Hypothalamus (tissue), 51 donors: ENCODE measurements at regions not wholly inside any gene's neighbourhood (a gene's known extent, or its start where the extent isn't known, plus 50 kb on each side); places are given as distances from the start of the nearest gene placed in this dataset.

Experiments used
- DNase-seq, 51 donors: peaks; one replicate each; lab custom pipeline; 2025; lab: John Stamatoyannopoulos, UW

DNA sequence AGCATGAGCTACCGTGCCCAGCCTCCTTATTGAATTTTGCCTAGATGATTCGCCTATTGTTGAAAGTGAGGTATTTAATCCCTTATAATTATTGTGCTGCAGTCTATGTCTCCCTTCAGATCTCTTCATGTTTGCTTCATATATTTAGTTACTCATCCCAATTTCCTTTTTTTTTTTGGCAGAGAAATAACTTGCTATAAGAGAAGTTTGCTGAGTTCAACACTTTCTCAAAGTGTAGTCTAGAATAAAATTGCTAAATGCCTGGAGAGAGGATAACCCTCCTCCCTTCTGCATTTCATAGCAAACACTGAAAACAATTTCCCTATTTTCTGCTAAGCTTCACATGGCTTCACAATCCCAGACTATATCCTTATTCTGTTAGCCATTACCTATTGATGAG lies 136.6 kb upstream of the CD180 start:
- no peak for DNase-seq

DNA sequence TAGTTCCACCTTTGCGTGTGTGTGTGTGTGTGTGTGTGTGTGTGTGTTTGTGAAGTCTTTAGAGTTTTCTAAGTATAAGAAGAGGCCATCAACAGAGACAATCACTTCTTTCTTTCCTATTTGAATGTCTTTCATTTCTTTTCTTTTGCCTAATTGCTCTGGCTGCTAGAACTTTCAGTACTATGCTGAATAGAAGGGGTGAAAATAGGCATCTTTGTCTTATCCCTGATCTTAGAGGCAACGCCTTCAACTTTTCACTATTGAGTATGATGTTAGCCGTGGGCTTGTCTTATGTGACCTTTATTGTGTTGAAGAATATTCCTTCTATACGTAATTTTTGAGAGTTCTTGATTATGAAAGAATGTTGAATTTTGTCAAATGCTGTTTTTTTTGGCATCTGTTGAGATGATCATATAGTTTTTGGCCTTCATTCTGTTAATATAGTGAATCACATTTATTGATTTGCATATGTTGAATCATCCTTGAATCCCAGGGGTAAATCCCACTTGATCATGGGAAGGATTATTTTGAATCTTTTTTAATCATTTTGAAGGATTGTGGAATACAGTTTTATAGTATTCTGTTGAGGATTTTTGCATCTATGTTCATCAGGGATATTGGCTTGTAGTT lies 134.8 kb upstream of the CD180 start:
- no peak for DNase-seq

DNA sequence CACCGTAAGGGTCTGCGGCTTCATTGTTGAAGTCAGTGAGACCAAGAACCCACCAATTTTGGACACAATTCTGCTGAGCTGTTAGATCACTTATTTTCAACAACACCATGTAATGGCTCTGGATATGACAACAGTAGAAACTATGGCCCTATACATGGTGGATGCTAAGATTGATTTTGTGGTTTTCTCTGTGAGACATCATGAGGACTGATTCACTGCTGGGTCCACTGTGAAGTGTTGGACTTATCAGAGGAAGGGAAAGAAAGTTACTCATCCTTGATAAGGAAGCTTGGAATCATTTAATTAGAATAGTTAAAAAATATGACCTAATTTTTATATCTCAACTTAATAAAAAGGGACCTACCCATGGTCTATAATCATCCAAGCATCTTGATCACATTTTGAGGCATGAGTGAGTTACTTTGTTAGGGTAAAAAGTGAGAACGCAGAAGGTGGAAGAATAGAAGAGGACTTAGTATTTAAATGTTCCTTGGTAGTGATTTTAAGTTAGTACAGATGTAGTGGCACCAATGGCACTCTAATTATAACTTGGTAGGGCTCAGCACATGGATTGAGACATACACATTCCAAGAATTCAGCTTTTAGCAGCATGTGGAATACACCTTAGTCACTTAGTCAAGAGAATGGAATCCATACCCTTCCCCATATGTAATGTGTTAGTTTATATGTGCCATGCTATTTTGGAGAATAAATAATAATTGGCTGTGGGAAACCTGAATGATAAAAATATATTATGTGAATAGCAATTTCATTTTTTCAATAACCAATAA lies 123.5 kb upstream of the CD180 start:
- DNase-seq = no peak

DNA sequence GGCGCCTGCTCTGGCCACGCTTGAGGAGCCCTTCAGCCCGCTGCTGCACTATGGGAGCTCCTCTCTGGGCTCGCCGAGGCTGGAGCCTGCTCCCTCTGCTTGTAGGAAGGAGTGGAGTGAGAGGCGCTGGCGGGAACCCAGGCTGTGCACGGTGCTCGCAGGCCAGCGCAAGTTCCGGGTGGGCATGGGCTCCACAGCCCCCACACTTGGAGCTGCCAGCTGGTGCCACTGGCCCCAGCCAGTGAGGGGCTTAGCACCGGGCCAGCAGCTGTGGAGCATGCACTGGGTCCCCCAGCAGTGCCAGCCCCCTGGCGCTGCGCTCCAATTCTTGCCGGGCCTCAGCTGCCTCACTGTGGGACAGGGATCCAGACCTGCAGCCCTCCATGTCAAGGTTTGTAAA lies 122.1 kb upstream of the CD180 start:
- DNase-seq = no peak

DNA sequence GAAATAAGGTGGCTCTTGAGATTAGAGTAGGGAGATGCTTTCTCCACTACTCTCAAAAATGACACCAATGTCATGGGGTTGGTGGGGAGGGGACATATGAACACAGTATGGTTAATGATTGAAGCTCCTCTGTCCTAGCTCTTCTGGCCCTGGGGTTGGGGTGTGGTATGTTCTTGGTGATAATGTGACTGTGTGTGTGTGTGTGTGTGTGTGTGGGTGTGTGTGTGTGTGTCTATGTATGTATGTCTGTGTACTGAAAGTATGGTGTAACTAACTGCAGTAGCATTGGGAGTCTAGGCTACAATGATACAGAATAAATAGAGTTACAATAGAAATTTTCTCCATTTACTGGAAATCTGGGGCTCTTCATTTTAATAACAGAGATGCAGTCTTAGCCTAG lies 121.0 kb upstream of the CD180 start:
- DNase-seq = no peak

DNA sequence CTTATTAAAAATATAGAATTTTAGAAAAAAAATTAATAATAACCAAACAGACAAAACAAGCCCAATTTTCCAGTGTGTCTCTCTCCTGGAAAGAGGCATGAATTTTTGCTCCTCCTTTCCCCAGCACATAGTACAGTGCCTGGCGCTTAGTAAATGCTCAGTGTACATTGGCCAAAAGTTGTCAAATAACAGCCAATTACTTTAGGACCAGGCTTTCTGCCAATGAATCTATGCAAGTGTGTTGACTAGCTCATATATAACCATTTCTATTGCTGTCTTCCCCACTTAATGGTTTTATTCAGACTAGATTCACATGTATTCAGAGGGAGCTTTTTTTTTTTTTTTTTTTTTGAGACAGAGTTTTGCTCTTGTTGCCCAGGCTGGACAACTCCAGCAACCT lies 120.1 kb upstream of the CD180 start:
- no peak for DNase-seq

DNA sequence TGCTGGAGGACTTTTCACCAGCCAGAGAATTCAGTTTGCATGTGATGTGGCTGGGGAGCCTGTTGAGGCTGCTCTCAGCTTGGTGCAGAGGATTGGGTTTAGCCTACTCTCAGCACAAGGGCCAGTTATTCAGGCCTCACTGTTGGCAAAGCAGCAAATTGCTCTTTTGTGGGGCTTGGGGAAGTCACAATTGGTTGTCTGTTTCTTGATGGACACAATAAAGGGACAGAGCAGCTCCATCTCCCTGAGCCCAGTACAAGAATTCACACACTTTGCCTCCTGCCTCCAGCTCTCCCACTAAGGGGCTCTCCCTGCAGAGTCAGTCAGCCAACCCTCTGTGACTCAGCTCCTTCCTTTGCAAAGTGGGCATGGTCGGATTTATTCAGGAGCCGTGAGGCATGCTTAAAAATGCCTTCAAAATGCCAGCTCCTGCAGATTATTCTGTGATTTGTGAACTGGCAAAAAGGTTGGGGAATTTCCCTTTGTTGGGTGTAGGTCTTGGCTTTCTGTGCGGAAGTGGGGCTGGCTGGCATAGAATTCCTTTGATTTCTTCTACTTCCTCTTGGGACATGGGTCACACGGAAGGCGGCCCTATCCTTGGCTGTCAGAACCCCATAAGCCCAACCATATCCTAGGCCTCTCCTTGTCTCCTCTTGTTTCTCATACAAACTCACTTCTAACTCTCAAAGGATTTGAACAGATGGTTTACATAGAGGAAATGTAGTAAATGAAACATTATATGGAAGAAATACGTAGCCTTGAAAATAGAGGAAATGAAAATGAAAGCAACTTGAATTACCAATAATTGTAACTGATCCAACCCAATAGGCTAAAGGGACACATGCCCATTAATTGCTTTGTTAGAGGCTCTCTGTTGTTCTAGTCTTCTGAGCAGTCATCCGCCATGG lies 118.7 kb upstream of the CD180 start:
- DNase-seq = peak in 48 of 51 donors; percentile 3 to 98 (median 76)

DNA sequence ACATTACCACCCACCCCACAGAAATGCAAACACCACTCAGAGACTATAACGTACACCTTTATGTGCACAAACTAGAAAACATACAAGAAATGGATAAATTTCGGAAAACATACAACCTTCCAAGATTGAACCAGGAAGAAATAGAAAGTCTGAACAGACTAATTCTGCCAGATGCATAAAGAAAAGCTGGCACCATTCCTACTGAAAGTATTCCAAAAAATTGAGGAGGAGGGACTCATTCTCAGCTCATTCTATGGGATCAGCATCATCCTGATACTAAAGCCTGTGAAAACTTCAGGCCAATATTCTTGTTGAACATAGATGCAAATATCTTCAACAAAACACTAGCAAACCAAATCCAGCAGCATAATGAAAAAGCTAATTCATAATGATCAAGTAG lies 115.1 kb upstream of the CD180 start:
- no peak for DNase-seq

DNA sequence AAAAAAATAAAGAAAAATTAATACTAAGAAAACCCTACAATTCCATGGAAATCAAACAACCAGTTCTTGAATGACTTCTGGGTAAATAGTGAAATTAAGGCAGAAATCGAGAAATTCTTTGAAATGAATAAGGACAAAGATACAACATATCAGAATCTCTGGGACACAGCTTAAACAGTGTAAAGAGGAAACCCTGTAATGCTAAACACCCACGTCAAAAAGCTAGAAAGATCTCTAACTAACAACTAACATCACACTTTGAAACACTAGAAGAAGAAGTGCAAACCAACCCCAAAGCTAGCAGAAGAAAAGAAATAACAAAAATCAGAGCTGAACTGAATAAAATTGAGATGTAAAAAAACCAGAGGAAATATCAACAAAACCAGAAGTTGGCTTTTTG lies 114.6 kb upstream of the CD180 start:
- no peak for DNase-seq

DNA sequence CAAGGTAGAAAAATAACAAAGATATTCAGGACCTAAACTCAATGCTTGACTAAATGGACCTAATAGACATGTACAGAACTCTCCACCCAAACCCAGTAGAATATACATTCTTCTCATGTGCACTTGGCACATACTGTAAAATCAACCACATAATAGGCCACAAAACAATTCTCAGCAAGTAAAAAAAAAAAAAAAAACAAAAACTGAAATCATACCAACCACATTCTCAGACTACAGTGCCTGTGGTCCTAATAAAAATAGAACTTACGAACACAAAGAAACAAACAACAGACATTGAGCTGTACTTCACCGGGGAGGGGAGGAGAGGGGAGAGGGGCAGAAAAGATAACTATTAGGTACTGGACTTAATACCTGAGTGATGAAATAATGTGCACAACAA lies 114.1 kb upstream of the CD180 start:
- DNase-seq = no peak

DNA sequence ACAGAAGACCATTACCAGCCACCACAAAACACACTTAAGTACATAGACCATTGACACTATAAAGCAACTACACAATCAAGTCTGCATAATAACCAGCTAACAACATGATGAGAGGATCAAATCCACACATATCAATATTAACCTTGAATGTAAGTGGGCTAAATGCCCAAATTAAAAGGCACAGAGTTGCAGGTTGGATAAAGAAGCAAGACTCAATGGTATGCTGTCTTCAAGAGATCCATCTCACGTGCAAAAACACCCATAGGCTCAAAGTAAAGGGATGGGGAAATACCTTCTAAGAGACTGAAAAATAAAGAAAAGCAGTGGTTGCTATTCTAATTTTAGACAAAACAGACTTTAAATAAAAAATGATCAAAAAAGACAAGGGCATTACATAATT lies 113.6 kb upstream of the CD180 start:
- DNase-seq = no peak

DNA sequence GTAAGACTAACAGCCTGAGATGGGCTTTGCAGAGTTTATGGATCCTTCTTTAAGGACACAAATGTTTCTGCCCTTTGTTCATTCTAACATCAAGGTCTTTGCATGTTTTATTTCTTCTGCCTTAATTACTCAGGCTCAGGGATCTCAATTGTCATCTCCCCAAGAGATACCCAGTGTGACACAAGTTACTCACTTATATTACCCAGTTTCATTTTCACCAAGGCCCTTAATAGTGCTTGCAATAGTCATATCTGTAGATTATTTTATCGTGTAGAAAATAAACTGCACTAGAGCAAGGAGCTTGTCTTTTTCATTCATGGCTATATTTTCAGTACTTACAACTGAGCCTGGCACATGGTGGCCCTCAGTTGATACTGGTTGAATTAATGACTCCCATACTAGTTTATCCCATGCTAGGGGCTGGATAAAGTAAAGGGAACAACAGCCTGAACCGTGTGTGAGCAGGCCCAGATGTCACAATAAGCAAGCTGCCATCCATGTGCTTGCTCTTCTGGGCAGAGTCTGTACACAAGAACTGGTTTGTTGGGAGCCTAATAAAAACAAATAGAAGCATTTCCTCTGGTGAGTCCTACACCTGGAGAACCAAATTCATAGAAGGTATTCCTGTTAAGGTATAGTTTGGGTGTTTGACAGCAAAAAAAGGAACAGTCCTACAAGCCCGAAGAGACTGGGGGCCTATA lies 112.5 kb upstream of the CD180 start:
- no peak for DNase-seq

DNA sequence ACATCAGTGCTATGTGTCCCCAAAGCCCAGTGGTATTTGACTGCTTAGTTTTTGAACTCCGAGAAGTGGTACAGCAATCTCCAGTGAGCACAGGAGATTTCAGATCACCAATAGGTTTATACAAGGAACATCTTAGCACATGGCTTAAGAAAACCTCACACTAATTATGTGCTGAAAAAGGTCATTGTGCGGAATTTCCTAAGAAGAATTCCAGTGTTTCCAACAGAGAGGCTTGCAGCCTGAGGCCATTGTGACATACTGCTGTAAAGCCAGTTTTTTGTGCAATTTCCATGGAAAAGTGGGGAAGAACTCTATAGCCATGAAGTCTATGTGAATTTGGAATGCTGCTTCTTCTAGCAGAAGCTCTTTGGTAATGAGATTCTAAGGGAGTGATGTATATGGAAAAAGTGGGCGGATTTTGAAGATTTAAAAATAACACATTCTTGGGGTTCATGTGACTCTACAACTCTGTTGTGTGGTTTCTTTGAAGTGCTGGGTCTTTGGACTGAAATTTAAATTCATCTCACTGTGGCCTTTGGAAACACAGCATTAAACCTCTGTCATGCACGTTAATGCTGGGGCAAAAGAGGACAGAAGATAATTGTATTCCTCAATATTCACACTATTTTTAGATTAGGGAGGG lies 110.5 kb upstream of the CD180 start:
- no peak for DNase-seq

DNA sequence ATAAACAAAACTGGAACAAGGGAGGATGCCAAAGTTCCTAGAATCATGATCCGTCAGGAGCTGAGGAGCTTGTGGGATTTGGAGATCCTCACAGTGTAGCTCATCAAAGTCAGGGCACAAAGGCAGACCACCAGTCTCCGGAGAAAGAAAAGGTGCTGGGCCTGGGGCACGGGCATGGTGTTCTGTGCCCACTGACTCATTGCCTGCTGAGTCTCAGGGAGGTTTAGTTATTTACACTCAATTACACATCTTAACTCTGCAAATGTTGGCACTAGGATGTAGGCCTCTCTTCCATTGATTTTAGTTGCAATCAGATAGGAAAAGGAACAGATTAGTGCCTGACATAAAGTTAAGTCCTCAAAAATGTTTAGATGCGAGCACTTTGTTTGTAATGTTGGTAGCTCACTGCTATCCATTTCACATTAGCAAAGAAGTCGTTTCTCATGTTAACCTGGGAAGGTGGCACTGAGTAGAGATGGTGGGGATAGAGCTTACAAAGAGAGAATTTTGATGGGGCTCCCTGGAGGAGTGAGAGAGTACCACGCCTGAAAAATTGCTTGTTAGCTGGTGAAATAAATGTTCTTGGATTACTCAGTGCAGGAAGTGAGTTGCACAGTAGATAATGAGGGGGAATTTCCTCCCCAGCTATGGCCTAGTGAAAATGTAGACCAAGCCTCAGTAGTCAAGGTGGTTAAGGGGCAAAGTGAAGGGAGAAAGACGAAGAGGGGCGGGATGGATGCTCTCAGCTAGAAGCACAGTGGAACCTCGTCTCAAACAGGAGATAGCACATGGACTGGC lies 109.5 kb upstream of the CD180 start:
- DNase-seq = no peak

DNA sequence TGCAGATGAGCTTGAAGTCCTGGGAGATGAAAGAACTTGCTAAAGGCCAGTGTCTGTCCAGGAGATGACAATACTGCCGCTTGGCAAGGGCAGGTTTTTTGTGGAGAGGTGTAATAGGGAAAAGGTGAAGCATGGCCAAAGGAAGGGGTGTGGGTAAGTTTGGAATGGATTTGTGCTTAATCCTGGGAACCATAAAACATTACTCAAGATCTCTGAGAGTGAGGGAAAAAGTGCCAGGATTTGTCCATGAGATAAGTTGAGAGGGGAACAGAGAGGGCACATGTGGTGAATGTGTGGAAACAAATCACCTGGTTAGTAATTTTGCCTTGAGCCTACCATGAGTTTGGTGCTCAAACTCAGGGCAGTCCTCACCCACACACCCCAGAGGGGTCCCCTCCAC lies 108.8 kb upstream of the CD180 start:
- DNase-seq = no peak

DNA sequence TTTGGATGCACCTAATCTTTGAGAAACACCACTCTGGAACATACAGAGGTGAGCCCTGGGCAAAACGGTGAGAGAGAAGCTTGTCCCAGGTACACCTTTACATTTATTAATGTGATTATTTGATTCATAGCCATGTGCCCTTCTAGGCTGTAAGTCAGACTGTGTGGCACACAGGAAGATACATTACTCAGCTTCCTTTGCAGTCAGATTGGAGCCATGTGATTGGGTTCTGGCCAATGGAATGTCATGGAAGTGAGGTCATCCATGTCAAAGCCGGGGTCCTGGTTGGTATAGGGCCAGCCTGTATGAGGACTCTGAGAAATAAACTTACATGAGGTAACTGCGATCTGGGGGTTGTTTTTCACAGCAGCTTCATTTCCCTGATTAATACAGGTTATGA lies 106.8 kb upstream of the CD180 start:
- DNase-seq = no peak

DNA sequence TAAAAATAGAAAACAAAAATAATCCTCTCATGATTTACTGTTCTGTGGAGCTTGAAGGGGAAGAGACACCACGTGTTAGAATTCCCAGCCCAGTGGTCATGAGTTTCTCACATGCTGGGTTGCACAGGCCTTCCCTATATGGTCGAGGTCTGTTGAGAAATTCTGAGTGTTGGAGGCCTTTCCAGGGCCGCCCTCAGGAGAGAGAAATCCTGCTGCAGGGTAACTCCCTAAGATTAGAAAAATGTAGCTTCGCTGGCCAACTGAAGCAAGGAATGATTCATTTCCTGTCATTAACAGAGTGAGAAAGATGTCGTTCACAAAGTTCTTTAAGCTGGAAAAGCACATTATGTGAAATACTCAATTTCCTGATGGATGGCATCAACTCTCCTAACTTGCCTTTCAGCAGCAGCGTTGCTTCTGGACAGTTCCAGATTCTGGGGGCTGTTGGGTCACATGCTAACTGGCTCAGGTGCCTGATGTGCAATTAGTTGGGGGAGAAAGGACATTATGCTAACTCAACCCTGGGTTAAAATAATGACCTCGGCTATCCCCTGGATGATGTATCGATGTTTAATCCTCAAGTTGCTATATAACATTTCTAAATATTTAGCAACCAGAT lies 104.8 kb upstream of the CD180 start:
- DNase-seq = peak in 1 of 51 donors; percentile 23

DNA sequence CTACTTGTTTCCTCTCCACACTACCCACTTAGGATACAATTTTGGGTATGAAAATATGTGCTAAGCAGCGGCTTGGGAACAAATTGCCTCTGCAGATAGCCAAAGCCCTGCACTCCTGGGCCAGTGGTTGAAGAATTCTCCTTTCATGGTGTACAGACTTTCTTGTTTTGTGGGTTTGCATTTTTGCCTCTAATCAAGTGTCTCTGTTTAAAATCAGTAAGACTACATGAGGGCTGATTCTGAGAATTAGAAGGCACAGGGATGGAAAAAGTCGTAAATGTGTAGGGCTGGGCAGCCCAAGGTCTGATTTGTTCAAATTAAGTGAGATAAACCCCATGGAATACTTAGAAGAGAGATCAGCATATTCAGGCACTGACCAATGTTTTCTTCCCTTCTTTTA lies 103.7 kb upstream of the CD180 start:
- DNase-seq = no peak

DNA sequence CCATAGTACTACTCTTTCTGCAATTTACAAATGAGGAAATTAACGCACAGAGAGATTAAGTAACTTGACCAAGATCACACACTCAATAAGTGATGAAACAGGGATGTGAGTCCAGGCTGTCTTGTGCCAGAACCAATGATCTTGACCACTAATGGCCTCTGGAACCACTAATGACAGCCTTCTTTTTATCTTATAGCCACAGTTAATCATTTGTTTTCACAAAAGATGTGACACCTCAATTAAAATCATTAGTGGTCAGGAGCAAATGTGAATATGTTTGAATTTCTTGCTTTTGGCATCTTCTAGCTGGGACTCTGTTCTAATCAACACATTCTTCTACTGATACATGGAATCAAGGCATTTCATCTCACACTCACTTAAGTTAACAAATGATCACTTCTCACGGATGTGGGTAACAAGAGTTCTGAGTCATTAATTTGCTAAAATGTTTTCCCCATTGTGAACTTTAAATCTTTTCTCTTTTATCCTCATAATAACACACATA lies 102.7 kb upstream of the CD180 start:
- no peak for DNase-seq
